Mucosa of descending colon (tissue), 3 donors: ENCODE measurements at regions not wholly inside any gene's neighbourhood (a gene's known extent, or its start where the extent isn't known, plus 50 kb on each side); places are given as distances from the start of the nearest gene placed in this dataset.

ENCODE experiments used
- ATAC-seq: fragments of 200-7000 bp; cut with Tn5 transposase; one replicate; pipeline ENCODE4 v1.9.1; 2020; ENCODE audit warnings: mild to moderate bottlenecking, moderate library complexity
- DNase-seq, 3 donors: peaks; one replicate each; pipeline ENCODE4 v3.0.0-alpha.2; 2020
- H3K36me3 ChIP-seq: fragments of 200-600 bp; one replicate; pipeline ENCODE4 v1.8.0; 2021; ENCODE audit warnings: low read depth, mild to moderate bottlenecking
- H3K4me1 ChIP-seq: fragments of 200-600 bp; one replicate; pipeline ENCODE4 v1.8.0; 2021; ENCODE audit warnings: low read depth, mild to moderate bottlenecking
- H3K4me3 ChIP-seq: fragments of 200-600 bp; one replicate; pipeline ENCODE4 v1.8.0; 2021; ENCODE audit warnings: mild to moderate bottlenecking
- H3K9me3 ChIP-seq: fragments of 200-600 bp; one replicate; pipeline ENCODE4 v1.8.0; 2021; ENCODE audit warnings: mild to moderate bottlenecking
- CTCF ChIP-seq: fragments of 200-600 bp; IDR thresholded peaks from one replicate; pipeline ENCODE4 v1.8.0; 2022; ENCODE audit warnings: antibody characterized with exemption, mild to moderate bottlenecking
- intact Hi-C, 2 donors: fragments of 100-400 bp; cut with DNase I in 1 of 2; cut with micrococcal nuclease in 1 of 2; formaldehyde crosslinking; loops; one replicate each; pipeline versions ENCODE4 v1.11.0 to v1.11.1; 2022; cut with DNase I, micrococcal nuclease
- donor health status: DM: no; HTN: no; CAD: no; lungs with moderate emphysema.
- donor health status: DM: no; HTN: no; CAD: no.
- donor health status: DM: no; HTN: yes; CAD: no.

- Histone ChIP-seq H3K4me3 (no peak overlapping the region), H3K36me3 (no peaks in the 10 kb centered on the region), H3K9me3 (no peaks in the 10 kb centered on the region), H3K4me1 (no peaks in the 10 kb centered on the region)
- DNase-seq (peak in 1 of 3 donors; percentile 24), ATAC-seq (no peak)
- TF ChIP-seq CTCF = no peak
- intact Hi-C loops = no loop called here
Measured at GRCh38 chr9:135251331-135251761, 163.9 kb downstream of the OLFM1 start.

GRCh38 chr9:135251996-135252760 is 164.7 kb downstream of the OLFM1 start:
- TF ChIP-seq CTCF = no peak
- Histone ChIP-seq H3K4me1 (no peaks in the 10 kb centered on the region), H3K4me3 (no peak overlapping the region), H3K9me3 (no peaks in the 10 kb centered on the region), H3K36me3 (no peaks in the 10 kb centered on the region)
- ATAC-seq = no peak
- peak in 1 of 3 donors; percentile 29 for DNase-seq
- intact Hi-C loops = no loop called here

- Histone ChIP-seq H3K4me3 (no peak overlapping the region), H3K4me1 (no peaks in the 10 kb centered on the region), H3K9me3 (no peaks in the 10 kb centered on the region), H3K36me3 (no peaks in the 10 kb centered on the region)
- ATAC-seq (no peak), DNase-seq (no peak)
- intact Hi-C loops = no loop called here
- TF ChIP-seq CTCF = no peak
Measured at GRCh38 chr9:135252980-135253304, 165.5 kb downstream of the OLFM1 start.

- Histone ChIP-seq H3K4me3 (no peak overlapping the region), H3K9me3 (no peaks in the 10 kb centered on the region), H3K36me3 (no peaks in the 10 kb centered on the region), H3K4me1 (no peaks in the 10 kb centered on the region)
- TF ChIP-seq CTCF = no peak
- DNase-seq = peak in 1 of 3 donors; percentile 37
- ATAC-seq = no peak
- intact Hi-C loops = no loop called here
Measured at GRCh38 chr9:135253305-135254004, 166.0 kb downstream of the OLFM1 start.

GRCh38 chr9:135254176-135255032 is 166.9 kb downstream of the OLFM1 start:
- no peaks in the 10 kb centered on the region for H3K36me3 ChIP-seq
- no peak overlapping the region for H3K4me3 ChIP-seq
- no peaks in the 10 kb centered on the region for H3K9me3 ChIP-seq
- intact Hi-C loops = no loop called here
- no peaks in the 10 kb centered on the region for H3K4me1 ChIP-seq
- DNase-seq = peak in 1 of 3 donors; percentile 36
- no peak for TF ChIP-seq CTCF
- ATAC-seq = no peak
